AG04450 (cell line): ENCODE measurements at regions not wholly inside any gene's neighbourhood (a gene's known extent, or its start where the extent isn't known, plus 50 kb on each side); places are given as distances from the start of the nearest gene placed in this dataset.

Experiments
- CTCF ChIA-PET: fragments of 300-600, 350-600 bp; formaldehyde crosslinking; extraction: SDS; loops from one replicate; lab custom pipeline; 2022; ENCODE audit warnings: antibody characterized with exemption, inconsistent platforms; lab: Charles Lee
- POLR2A ChIA-PET: fragments of 350-600 bp; formaldehyde crosslinking; extraction: SDS; loops from one replicate; lab custom pipeline; 2021; ENCODE audit warnings: antibody characterized with exemption, inconsistent platforms; lab: Yijun Ruan, JAX
- DNase-seq: peaks from one replicate; pipeline ENCODE4 v3.0.0-alpha.2; 2011; ENCODE audit warnings: low read depth, low spot score
- H3K27ac ChIP-seq: one replicate; pipeline ENCODE4 v1.5.1; 2012; ENCODE audit warnings: low read depth, low read length, control low read depth
- H3K27me3 ChIP-seq: one replicate; pipeline ENCODE4 v1.6.0; 2012; ENCODE audit warnings: low read length; ENCODE audit not compliant: control insufficient read depth, insufficient read depth
- H3K4me3 ChIP-seq: 2 replicates; pipeline ENCODE4 v1.5.1; 2011; ENCODE audit warnings: mild to moderate bottlenecking, low read depth, low read length, control low read depth
- H3K9me3 ChIP-seq: 2 replicates; pipeline ENCODE4 v1.5.1; 2012; ENCODE audit warnings: low read length; ENCODE audit not compliant: control insufficient read depth, insufficient read depth
- CTCF ChIP-seq: IDR thresholded peaks from 2 replicates; pipeline ENCODE4 v1.5.1; 2011; ENCODE audit warnings: low read depth, low read length, control low read depth, inconsistent platforms

- no peaks in the 10 kb centered on the region for H3K9me3 ChIP-seq
- CTCF ChIA-PET: interaction anchor here (1.2 to 1.7 kb wide), 4 partner anchors 8 to 481 kb away, joined by 4 to 8 read pairs (median 6); no protein-coding TSS in a partner anchor
- no peak overlapping the region for H3K4me3 ChIP-seq
- H3K27ac ChIP-seq: no peak overlapping the region
- no peak for DNase-seq
- H3K27me3 ChIP-seq: no peaks in the 10 kb centered on the region
- POLR2A ChIA-PET: no interaction called here
- no peak for TF ChIP-seq CTCF
Measured at GRCh38 chr15:79373113-79373512, 59.0 kb upstream of the MINAR1 start.

GRCh38 chr15:79373728-79374127 lies 58.4 kb upstream of the MINAR1 start:
- no peak overlapping the region for H3K4me3 ChIP-seq
- TF ChIP-seq CTCF: no peak
- ChIA-PET CTCF (interaction anchor here (1.2 to 1.7 kb wide), 2 partner anchors 476 to 480 kb away, joined by 4 to 6 read pairs; no protein-coding TSS in a partner anchor), POLR2A (no interaction called here)
- no peaks in the 10 kb centered on the region for H3K27me3 ChIP-seq
- no peak for DNase-seq
- no peaks in the 10 kb centered on the region for H3K9me3 ChIP-seq
- H3K27ac ChIP-seq: no peak overlapping the region

GRCh38 chr15:79376383-79376782 lies 55.8 kb upstream of the MINAR1 start:
- DNase-seq: no peak
- Histone ChIP-seq H3K9me3 (no peaks in the 10 kb centered on the region), H3K27ac (no peak overlapping the region), H3K27me3 (no peaks in the 10 kb centered on the region), H3K4me3 (no peak overlapping the region)
- no peak for TF ChIP-seq CTCF
- ChIA-PET POLR2A (no interaction called here), CTCF (no interaction called here)

- H3K9me3 ChIP-seq: no peaks in the 10 kb centered on the region
- TF ChIP-seq CTCF: no peak
- H3K27me3 ChIP-seq: no peaks in the 10 kb centered on the region
- ChIA-PET CTCF (interaction anchor here (0.9 to 8.7 kb wide), 7 partner anchors 15 to 475 kb away, joined by 3 to 388 read pairs (median 15); no protein-coding TSS in a partner anchor), POLR2A (no interaction called here)
- no peak overlapping the region for H3K27ac ChIP-seq
- DNase-seq: no peak
- no peak overlapping the region for H3K4me3 ChIP-seq
Measured at GRCh38 chr15:79378394-79379109, 53.6 kb upstream of the MINAR1 start.
